Suprapubic skin (tissue), 4 donors: ENCODE measurements at regions not wholly inside any gene's neighbourhood (a gene's known extent, or its start where the extent isn't known, plus 50 kb on each side); places are given as distances from the start of the nearest gene placed in this dataset.

Experiments used
- DNase-seq, 2 donors: peaks; one replicate each; pipeline ENCODE4 v3.0.0-alpha.2; 2019; ENCODE audit warnings: low spot score in 2 of 2
- H3K27ac ChIP-seq: fragments of 200-600 bp; sonication (generic); one replicate; pipeline ENCODE4 v1.5.1; 2019
- H3K27me3 ChIP-seq: fragments of 200-600 bp; sonication (generic); one replicate; pipeline ENCODE4 v1.5.1; 2019
- H3K36me3 ChIP-seq: fragments of 200-600 bp; sonication (generic); one replicate; pipeline ENCODE4 v1.5.1; 2019
- H3K4me1 ChIP-seq: fragments of 200-600 bp; sonication (generic); one replicate; pipeline ENCODE4 v1.5.1; 2019
- H3K4me3 ChIP-seq: fragments of 200-600 bp; sonication (generic); one replicate; pipeline ENCODE4 v1.5.1; 2019; ENCODE audit warnings: mild to moderate bottlenecking
- H3K9me3 ChIP-seq: fragments of 200-600 bp; sonication (generic); one replicate; pipeline ENCODE4 v1.5.1; 2019
- CTCF ChIP-seq, 2 donors: fragments of 200-600 bp in 1 of 2; fragments of 450-650 bp in 1 of 2; sonication (generic) in 1 of 2; IDR thresholded peaks; one replicate each; pipeline ENCODE4 v1.5.1; 2016 to 2019; ENCODE audit warnings: antibody characterized with exemption in 2 of 2, mild to moderate bottlenecking in 1 of 2, moderate library complexity in 1 of 2
- EP300 ChIP-seq: sonication (generic); formaldehyde crosslinking; IDR thresholded peaks from one replicate; pipeline ENCODE4 v1.6.1; 2017; ENCODE audit warnings: antibody characterized with exemption
- POLR2A ChIP-seq, 2 donors: fragments of 450-650 bp; IDR thresholded peaks; one replicate each; pipeline ENCODE4 v1.6.1; 2017; ENCODE audit warnings: antibody characterized with exemption in 2 of 2, mild to moderate bottlenecking in 2 of 2, moderate library complexity in 2 of 2
- POLR2AphosphoS5 ChIP-seq, 3 donors: sonication (generic); formaldehyde crosslinking; IDR thresholded peaks; one replicate each; pipeline ENCODE4 v1.6.1; 2017; ENCODE audit warnings: antibody characterized with exemption in 3 of 3
- WGBS: methylation state at CpG from one replicate; pipeline ENCODE4 v1.1.5; 2018; 5-methylcytosine and 5-hydroxymethylcytosine counted together

- Histone ChIP-seq H3K4me3 (no peak overlapping the region), H3K27me3 (no peaks in the 10 kb centered on the region), H3K4me1 (no peaks in the 10 kb centered on the region), H3K27ac (no peak overlapping the region), H3K9me3 (no peaks in the 10 kb centered on the region), H3K36me3 (no peaks in the 10 kb centered on the region)
- TF ChIP-seq POLR2AphosphoS5 (IDR thresholded peaks at IDR 0.05) (no peak), POLR2A (IDR thresholded peaks at IDR 0.05) (no peak), CTCF (IDR thresholded peaks at IDR 0.05) (no peak), EP300 (no peak)
- WGBS, result 69% methylated on average over 2 of the region's 2 CpGs
- DNase-seq, result no peak
Observed at GRCh38 chr6:92023410-92023966, 1395.9 kb downstream of the EPHA7 start.

- H3K36me3 ChIP-seq, result no peaks in the 10 kb centered on the region
- peaks cover 7% of the 10 kb centered on the region for H3K9me3 ChIP-seq
- WGBS, result 80% methylated on average over 2 of the region's 29 CpGs
- no peak overlapping the region for H3K4me3 ChIP-seq
- no peaks in the 10 kb centered on the region for H3K27me3 ChIP-seq
- no peak overlapping the region for H3K27ac ChIP-seq
- no peaks in the 10 kb centered on the region for H3K4me1 ChIP-seq
- DNase-seq, result no peak
- TF ChIP-seq POLR2A (IDR thresholded peaks at IDR 0.05) (no peak), CTCF (IDR thresholded peaks at IDR 0.05) (no peak), POLR2AphosphoS5 (IDR thresholded peaks at IDR 0.05) (no peak), EP300 (no peak)
Observed at GRCh38 chr6:92011681-92012245, 1407.6 kb downstream of the EPHA7 start.

GRCh38 chr6:92008757-92009502 is 1410.4 kb downstream of the EPHA7 start:
- 82% methylated on average over 7 of the region's 7 CpGs for WGBS
- TF ChIP-seq POLR2A (IDR thresholded peaks at IDR 0.05) (no peak), EP300 (no peak), CTCF (IDR thresholded peaks at IDR 0.05) (no peak), POLR2AphosphoS5 (IDR thresholded peaks at IDR 0.05) (no peak)
- Histone ChIP-seq H3K4me1 (no peaks in the 10 kb centered on the region), H3K27me3 (no peaks in the 10 kb centered on the region), H3K4me3 (no peak overlapping the region), H3K36me3 (no peaks in the 10 kb centered on the region), H3K9me3 (peaks cover 12% of the 10 kb centered on the region), H3K27ac (no peak overlapping the region)
- no peak for DNase-seq

GRCh38 chr6:92000112-92000511 is 1413.2 kb upstream of the MAP3K7 start:
- H3K4me3 ChIP-seq, result no peak overlapping the region
- no peaks in the 10 kb centered on the region for H3K36me3 ChIP-seq
- TF ChIP-seq POLR2A (IDR thresholded peaks at IDR 0.05) (no peak), POLR2AphosphoS5 (IDR thresholded peaks at IDR 0.05) (no peak), CTCF (IDR thresholded peaks at IDR 0.05) (no peak), EP300 (no peak)
- no peak overlapping the region for H3K27ac ChIP-seq
- no peaks in the 10 kb centered on the region for H3K4me1 ChIP-seq
- H3K9me3 ChIP-seq, result no peaks in the 10 kb centered on the region
- no peaks in the 10 kb centered on the region for H3K27me3 ChIP-seq
- DNase-seq, result no peak
- 93% methylated on average over 3 of the region's 3 CpGs for WGBS

- no peak for DNase-seq
- no peaks in the 10 kb centered on the region for H3K27me3 ChIP-seq
- H3K9me3 ChIP-seq, result no peaks in the 10 kb centered on the region
- H3K4me1 ChIP-seq, result no peaks in the 10 kb centered on the region
- no peaks in the 10 kb centered on the region for H3K36me3 ChIP-seq
- WGBS, result 25% methylated on average over 1 of the region's 1 CpG
- no peak overlapping the region for H3K4me3 ChIP-seq
- H3K27ac ChIP-seq, result no peak overlapping the region
- TF ChIP-seq EP300 (no peak), CTCF (IDR thresholded peaks at IDR 0.05) (no peak), POLR2A (IDR thresholded peaks at IDR 0.05) (no peak), POLR2AphosphoS5 (IDR thresholded peaks at IDR 0.05) (no peak)
Observed at GRCh38 chr6:91994787-91995186, 1407.9 kb upstream of the MAP3K7 start.
